ENCODE measurements at regions not wholly inside any gene's neighbourhood (a gene's known extent, or its start where the extent isn't known, plus 50 kb on each side); places are given as distances from the start of the nearest gene placed in this dataset.

- no peaks in the 10 kb centered on the region for H3K27me3 ChIP-seq (replicated peaks; ENCODE audit: control insufficient read depth, insufficient read depth, low read length)
- DNase-seq (ENCODE audit: extremely low read depth, insufficient read length): no peak
- H3K36me3 ChIP-seq (ENCODE audit: control insufficient read depth, insufficient read depth, low read length): no peaks in the 10 kb centered on the region
- no peak for TF ChIP-seq CTCF (IDR thresholded peaks at IDR 0.05; ENCODE audit: insufficient read depth, low read length, poor library complexity, severe bottlenecking)
- H3K4me3 ChIP-seq (replicated peaks; ENCODE audit: low read depth, low read length): no peak overlapping the region
These were observed 1085.8 kb upstream of the AUTS2 start for GRCh38 chr7:68512466-68512865.

GRCh38 chr7:68518060-68518459, 1080.2 kb upstream of the AUTS2 start:
- Histone ChIP-seq H3K27me3 (replicated peaks; ENCODE audit: control insufficient read depth, insufficient read depth, low read length) (no peaks in the 10 kb centered on the region), H3K36me3 (ENCODE audit: control insufficient read depth, insufficient read depth, low read length) (no peaks in the 10 kb centered on the region), H3K4me3 (replicated peaks; ENCODE audit: low read depth, low read length) (no peak overlapping the region)
- no peak for TF ChIP-seq CTCF (IDR thresholded peaks at IDR 0.05; ENCODE audit: insufficient read depth, low read length, poor library complexity, severe bottlenecking)
- DNase-seq (ENCODE audit: extremely low read depth, insufficient read length): no peak

- TF ChIP-seq CTCF (IDR thresholded peaks at IDR 0.05; ENCODE audit: insufficient read depth, low read length, poor library complexity, severe bottlenecking): no peak
- Histone ChIP-seq H3K36me3 (ENCODE audit: control insufficient read depth, insufficient read depth, low read length) (no peaks in the 10 kb centered on the region), H3K4me3 (replicated peaks; ENCODE audit: low read depth, low read length) (no peak overlapping the region), H3K27me3 (replicated peaks; ENCODE audit: control insufficient read depth, insufficient read depth, low read length) (no peaks in the 10 kb centered on the region)
- DNase-seq (ENCODE audit: extremely low read depth, insufficient read length): no peak
These were observed 1074.1 kb upstream of the AUTS2 start for GRCh38 chr7:68524126-68524525.

GRCh38 chr7:68529221-68529620, 1069.1 kb upstream of the AUTS2 start:
- no peak overlapping the region for H3K4me3 ChIP-seq (replicated peaks; ENCODE audit: low read depth, low read length)
- H3K27me3 ChIP-seq (replicated peaks; ENCODE audit: control insufficient read depth, insufficient read depth, low read length): no peaks in the 10 kb centered on the region
- no peaks in the 10 kb centered on the region for H3K36me3 ChIP-seq (ENCODE audit: control insufficient read depth, insufficient read depth, low read length)
- TF ChIP-seq CTCF (IDR thresholded peaks at IDR 0.05; ENCODE audit: insufficient read depth, low read length, poor library complexity, severe bottlenecking): no peak
- DNase-seq (ENCODE audit: extremely low read depth, insufficient read length): no peak

- H3K4me3 ChIP-seq (replicated peaks; ENCODE audit: low read depth, low read length): no peak overlapping the region
- H3K27me3 ChIP-seq (replicated peaks; ENCODE audit: control insufficient read depth, insufficient read depth, low read length): no peaks in the 10 kb centered on the region
- no peak for DNase-seq (ENCODE audit: extremely low read depth, insufficient read length)
- no peaks in the 10 kb centered on the region for H3K36me3 ChIP-seq (ENCODE audit: control insufficient read depth, insufficient read depth, low read length)
- TF ChIP-seq CTCF (IDR thresholded peaks at IDR 0.05; ENCODE audit: insufficient read depth, low read length, poor library complexity, severe bottlenecking): no peak
These were observed 1063.0 kb upstream of the AUTS2 start for GRCh38 chr7:68535266-68535665.

GRCh38 chr7:68537051-68537773, 1061.1 kb upstream of the AUTS2 start:
- no peak for DNase-seq (ENCODE audit: extremely low read depth, insufficient read length)
- Histone ChIP-seq H3K4me3 (replicated peaks; ENCODE audit: low read depth, low read length) (no peak overlapping the region), H3K36me3 (ENCODE audit: control insufficient read depth, insufficient read depth, low read length) (no peaks in the 10 kb centered on the region), H3K27me3 (replicated peaks; ENCODE audit: control insufficient read depth, insufficient read depth, low read length) (no peaks in the 10 kb centered on the region)
- TF ChIP-seq CTCF (IDR thresholded peaks at IDR 0.05; ENCODE audit: insufficient read depth, low read length, poor library complexity, severe bottlenecking): no peak

Measured in GM06990 (cell line).